Calu3 (cell line): ENCODE measurements at regions not wholly inside any gene's neighbourhood (a gene's known extent, or its start where the extent isn't known, plus 50 kb on each side); places are given as distances from the start of the nearest gene placed in this dataset.
A peak's percentile ranks its signal among the peaks of the same experiment; 100 is the strongest.

Experiments used
- BruUV-seq: library from RNA; stranded (reverse); fragments of 400-500 nt; replicated peaks from 2 replicates; lab custom pipeline; 2021; lab: Mats Ljungman, UMichigan
- CTCF ChIA-PET: fragments of 300-600 bp; sonication (Branson Sonifier 250); formaldehyde crosslinking; loops from one replicate; lab custom pipeline; 2022; ENCODE audit warnings: antibody characterized with exemption; lab: Charles Lee
- DNase-seq: peaks from one replicate; pipeline ENCODE4 v3.0.0; 2022
- H3K27ac Mint-ChIP-seq: one replicate; pipeline ENCODE4 v1.8.0; 2022; ENCODE audit warnings: mixed read lengths; ENCODE audit not compliant: unreplicated experiment
- H3K27me3 Mint-ChIP-seq: one replicate; pipeline ENCODE4 v1.8.0; 2022; ENCODE audit warnings: mixed read lengths; ENCODE audit not compliant: unreplicated experiment
- H3K36me3 Mint-ChIP-seq: one replicate; pipeline ENCODE4 v1.8.0; 2022; ENCODE audit warnings: mild to moderate bottlenecking, moderate library complexity, mixed read lengths; ENCODE audit not compliant: insufficient read depth, unreplicated experiment
- H3K4me1 Mint-ChIP-seq: one replicate; pipeline ENCODE4 v1.8.0; 2022; ENCODE audit warnings: mild to moderate bottlenecking, low read depth, mixed read lengths; ENCODE audit not compliant: unreplicated experiment
- H3K4me3 Mint-ChIP-seq: one replicate; pipeline ENCODE4 v1.8.0; 2022; ENCODE audit warnings: mild to moderate bottlenecking, low read depth, moderate library complexity, mixed read lengths; ENCODE audit not compliant: unreplicated experiment
- H3K9me3 Mint-ChIP-seq: one replicate; pipeline ENCODE4 v1.8.0; 2022; ENCODE audit warnings: low read depth, mixed read lengths; ENCODE audit not compliant: unreplicated experiment
- intact Hi-C: fragments of 100-400 bp; cut with micrococcal nuclease; formaldehyde crosslinking; loops from one replicate; pipeline ENCODE4 v1.10.0; 2022; ENCODE audit not compliant: unreplicated experiment
- TF ChIP-seq, protein P1 (sequence below): fragments of 200-600 bp; IDR thresholded peaks from one replicate; pipeline ENCODE4 v1.8.0; 2022; ENCODE audit warnings: antibody characterized with exemption; ENCODE audit not compliant: unreplicated experiment

- Mint-ChIP-seq H3K27me3 (no peaks in the 10 kb centered on the region), H3K9me3 (no peaks in the 10 kb centered on the region), H3K27ac (peak overlapping the region; percentile 73), H3K4me3 (no peak overlapping the region), H3K4me1 (peaks cover 52% of the 10 kb centered on the region), H3K36me3 (peaks cover 11% of the 10 kb centered on the region)
- DNase-seq = peak; percentile 88
- intact Hi-C loops = loop anchor here (1.0 kb wide), 1 partner anchor 174 kb away; no protein-coding TSS in a partner anchor
- BruUV-seq = no TSS peak
- CTCF ChIA-PET = interaction anchor here (1.0 to 1.2 kb wide), 2 partner anchors 174 to 176 kb away, joined by 3 read pairs; no protein-coding TSS in a partner anchor
- TF ChIP-seq, protein P1, sequence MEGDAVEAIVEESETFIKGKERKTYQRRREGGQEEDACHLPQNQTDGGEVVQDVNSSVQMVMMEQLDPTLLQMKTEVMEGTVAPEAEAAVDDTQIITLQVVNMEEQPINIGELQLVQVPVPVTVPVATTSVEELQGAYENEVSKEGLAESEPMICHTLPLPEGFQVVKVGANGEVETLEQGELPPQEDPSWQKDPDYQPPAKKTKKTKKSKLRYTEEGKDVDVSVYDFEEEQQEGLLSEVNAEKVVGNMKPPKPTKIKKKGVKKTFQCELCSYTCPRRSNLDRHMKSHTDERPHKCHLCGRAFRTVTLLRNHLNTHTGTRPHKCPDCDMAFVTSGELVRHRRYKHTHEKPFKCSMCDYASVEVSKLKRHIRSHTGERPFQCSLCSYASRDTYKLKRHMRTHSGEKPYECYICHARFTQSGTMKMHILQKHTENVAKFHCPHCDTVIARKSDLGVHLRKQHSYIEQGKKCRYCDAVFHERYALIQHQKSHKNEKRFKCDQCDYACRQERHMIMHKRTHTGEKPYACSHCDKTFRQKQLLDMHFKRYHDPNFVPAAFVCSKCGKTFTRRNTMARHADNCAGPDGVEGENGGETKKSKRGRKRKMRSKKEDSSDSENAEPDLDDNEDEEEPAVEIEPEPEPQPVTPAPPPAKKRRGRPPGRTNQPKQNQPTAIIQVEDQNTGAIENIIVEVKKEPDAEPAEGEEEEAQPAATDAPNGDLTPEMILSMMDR = no peak
Observed at GRCh38 chr18:48488388-48488850, 50.4 kb upstream of the CTIF start.

DNA sequence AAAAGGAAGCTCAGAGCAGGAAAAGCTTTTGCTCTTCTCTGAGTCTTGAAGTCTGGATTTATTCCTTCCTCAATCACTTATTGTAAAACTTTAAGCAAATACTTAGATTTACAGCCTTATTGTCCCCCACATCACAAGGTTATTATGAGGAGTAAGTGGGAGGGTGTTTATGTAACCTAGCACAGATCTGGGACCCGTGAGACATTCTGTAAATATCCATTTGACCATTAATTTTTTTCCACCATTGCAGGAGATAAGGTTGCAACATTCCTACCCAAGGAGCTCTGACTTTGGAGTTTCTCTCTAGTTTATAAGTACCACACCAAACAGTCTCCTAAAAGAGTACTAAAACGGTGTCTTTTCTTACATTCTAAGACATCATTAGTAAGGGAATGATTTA is 52.1 kb upstream of the CTIF start:
- peaks cover 11% of the 10 kb centered on the region for H3K36me3 Mint-ChIP-seq
- TF ChIP-seq, protein P1 = no peak
- CTCF ChIA-PET = interaction anchor here (0.7 to 2.3 kb wide), 4 partner anchors 12 to 119 kb away, joined by 3 to 12 read pairs (median 5); partner anchors contain the start of gene CTIF
- peak overlapping the region; percentile 43 for H3K27ac Mint-ChIP-seq
- DNase-seq = no peak
- H3K4me1 Mint-ChIP-seq = peaks cover 41% of the 10 kb centered on the region
- no peak overlapping the region for H3K4me3 Mint-ChIP-seq
- no peaks in the 10 kb centered on the region for H3K27me3 Mint-ChIP-seq
- intact Hi-C loops = no loop called here
- BruUV-seq = no TSS peak
- H3K9me3 Mint-ChIP-seq = no peaks in the 10 kb centered on the region

GRCh38 chr18:48485828-48486405 is 52.9 kb upstream of the CTIF start:
- H3K27me3 Mint-ChIP-seq = no peaks in the 10 kb centered on the region
- H3K27ac Mint-ChIP-seq = peak overlapping the region; percentile 43
- H3K4me3 Mint-ChIP-seq = no peak overlapping the region
- H3K36me3 Mint-ChIP-seq = peaks cover 11% of the 10 kb centered on the region
- intact Hi-C loops = no loop called here
- BruUV-seq = no TSS peak
- no peaks in the 10 kb centered on the region for H3K9me3 Mint-ChIP-seq
- peaks cover 41% of the 10 kb centered on the region for H3K4me1 Mint-ChIP-seq
- CTCF ChIA-PET = interaction anchor here (1.1 to 2.3 kb wide), 2 partner anchors 11 to 53 kb away, joined by 6 to 12 read pairs; partner anchors contain the start of gene CTIF
- TF ChIP-seq, protein P1 = no peak
- no peak for DNase-seq

- BruUV-seq = no TSS peak
- peaks cover under 1% of the 10 kb centered on the region for H3K4me1 Mint-ChIP-seq
Observed at GRCh38 chr18:48481092-48481491, 57.7 kb upstream of the CTIF start.

More at GRCh38 chr18:48481092-48481491, 57.7 kb upstream of the CTIF start:
- Mint-ChIP-seq H3K27me3 (no peaks in the 10 kb centered on the region), H3K36me3 (peaks cover 3% of the 10 kb centered on the region), H3K4me3 (no peak overlapping the region), H3K9me3 (peaks cover 2% of the 10 kb centered on the region), H3K27ac (no peak overlapping the region)
- CTCF ChIA-PET = no interaction called here
- DNase-seq = no peak
- intact Hi-C loops = no loop called here
- TF ChIP-seq, protein P1 = no peak
